Gastrocnemius medialis (tissue), 4 donors: ENCODE measurements at regions not wholly inside any gene's neighbourhood (a gene's known extent, or its start where the extent isn't known, plus 50 kb on each side); places are given as distances from the start of the nearest gene placed in this dataset.

Experiments
- ATAC-seq, 2 donors: fragments of 150-250 bp; one replicate each; pipeline ENCODE4 v1.9.1; 2016
- DNase-seq, 2 donors: peaks; one replicate each; pipeline ENCODE4 v3.0.0-alpha.2; 2019
- H3K27ac ChIP-seq, 4 donors: fragments of 200-600 bp; sonication (generic); 1 replicate in 1 of 4; 2 replicates in 3 of 4; pipeline ENCODE4 v1.5.1; 2016 to 2018; ENCODE audit warnings: mild to moderate bottlenecking in 2 of 4, moderate library complexity in 1 of 4
- H3K27me3 ChIP-seq, 3 donors: fragments of 200-600 bp; sonication (generic) in 2 of 3; 1 replicate in 1 of 3; 2 replicates in 2 of 3; pipeline versions ENCODE4 v1.5.1 to v1.6.0; 2016 to 2019; ENCODE audit warnings: mild to moderate bottlenecking in 1 of 3, moderate library complexity in 1 of 3
- H3K36me3 ChIP-seq, 2 donors: fragments of 200-600 bp; sonication (generic) in 1 of 2; one replicate each; pipeline ENCODE4 v1.5.1; 2017 to 2018
- H3K4me1 ChIP-seq, 2 donors: fragments of 200-600 bp; sonication (generic) in 1 of 2; one replicate each; pipeline ENCODE4 v1.5.1; 2016 to 2017; ENCODE audit warnings: mild to moderate bottlenecking in 2 of 2
- H3K4me3 ChIP-seq, 4 donors: fragments of 200-600 bp; sonication (generic) in 3 of 4; 1 replicate in 1 of 4; 2 replicates in 3 of 4; pipeline ENCODE4 v1.5.1; 2016 to 2019; ENCODE audit warnings: mild to moderate bottlenecking in 2 of 4
- H3K9me3 ChIP-seq, 3 donors: fragments of 200-600 bp; sonication (generic) in 2 of 3; 1 replicate in 1 of 3; 2 replicates in 2 of 3; pipeline ENCODE4 v1.5.1; 2016 to 2019
- CTCF ChIP-seq, 5 experiments: fragments of 450-650 bp in 3 of 5; fragments of 200-600 bp in 2 of 5; sonication (generic) in 2 of 5; IDR thresholded peaks in 4 of 5; conservative IDR thresholded peaks in 1 of 5; 1 replicate in 4 of 5; 2 replicates in 1 of 5; pipeline ENCODE4 v1.5.1; 2016 to 2019; ENCODE audit warnings: antibody characterized with exemption in 5 of 5, mild to moderate bottlenecking in 3 of 5, moderate library complexity in 3 of 5
- POLR2A ChIP-seq, 2 donors: fragments of 450-650 bp; IDR thresholded peaks; one replicate each; pipeline ENCODE4 v1.6.1; 2017; ENCODE audit warnings: antibody characterized with exemption in 2 of 2, mild to moderate bottlenecking in 2 of 2, moderate library complexity in 2 of 2
- in situ Hi-C, 4 donors: fragments of 200-750 bp; cut with MboI; loops; one replicate each; pipeline versions ENCODE4 v1.15.0 to v1.8.0; 2017; ENCODE audit warnings: low sequenced_read_pairs in 4 of 4
- intact Hi-C: fragments of 100-400 bp; cut with DNase I; formaldehyde crosslinking; loops from one replicate; pipeline ENCODE4 v1.15.1; 2023; ENCODE audit warnings: low total_unique reads

- Histone ChIP-seq H3K4me3 (no peak overlapping the region), H3K27ac (no peak overlapping the region), H3K36me3 (no peaks in the 10 kb centered on the region), H3K27me3 (peaks cover 0 to 8% (median 0%) of the 10 kb centered on the region in 3 donors), H3K4me1 (no peaks in the 10 kb centered on the region), H3K9me3 (no peaks in the 10 kb centered on the region)
- intact Hi-C loops, result no loop called here
- no peak for ATAC-seq
- no peak for TF ChIP-seq POLR2A (IDR thresholded peaks at IDR 0.05)
- TF ChIP-seq CTCF (IDR thresholded peaks at IDR 0.05 in 4 of 5, conservative IDR thresholded peaks at IDR 0.05 in 1 of 5), result no peak
- no peak for DNase-seq
- in situ Hi-C loops, result no loop called here
These were observed 64.2 kb upstream of the OLFM1 start for GRCh38 chr9:135023088-135023785.

GRCh38 chr9:135023786-135024405 lies 63.6 kb upstream of the OLFM1 start:
- in situ Hi-C loops, result no loop called here
- DNase-seq (no peak), ATAC-seq (no peak)
- Histone ChIP-seq H3K9me3 (no peaks in the 10 kb centered on the region), H3K4me1 (no peaks in the 10 kb centered on the region), H3K4me3 (no peak overlapping the region), H3K36me3 (no peaks in the 10 kb centered on the region), H3K27ac (no peak overlapping the region), H3K27me3 (peaks cover 0 to 8% (median 0%) of the 10 kb centered on the region in 3 donors)
- no peak for TF ChIP-seq CTCF (IDR thresholded peaks at IDR 0.05 in 4 of 5, conservative IDR thresholded peaks at IDR 0.05 in 1 of 5)
- TF ChIP-seq POLR2A (IDR thresholded peaks at IDR 0.05), result no peak
- intact Hi-C loops, result no loop called here

- Histone ChIP-seq H3K9me3 (no peaks in the 10 kb centered on the region), H3K4me3 (no peak overlapping the region), H3K36me3 (no peaks in the 10 kb centered on the region), H3K4me1 (no peaks in the 10 kb centered on the region), H3K27me3 (peaks cover 0 to 6% (median 0%) of the 10 kb centered on the region in 3 donors), H3K27ac (no peak overlapping the region)
- TF ChIP-seq POLR2A (IDR thresholded peaks at IDR 0.05) (no peak), CTCF (IDR thresholded peaks at IDR 0.05 in 4 of 5, conservative IDR thresholded peaks at IDR 0.05 in 1 of 5) (no peak)
- intact Hi-C loops, result no loop called here
- ATAC-seq, result no peak
- in situ Hi-C loops, result no loop called here
- DNase-seq, result no peak
These were observed 58.0 kb upstream of the OLFM1 start for GRCh38 chr9:135029463-135029862.

- Histone ChIP-seq H3K36me3 (no peaks in the 10 kb centered on the region), H3K27me3 (peaks cover 0 to 10% (median 0%) of the 10 kb centered on the region in 3 donors), H3K4me3 (no peak overlapping the region), H3K9me3 (no peaks in the 10 kb centered on the region), H3K4me1 (no peaks in the 10 kb centered on the region), H3K27ac (no peak overlapping the region)
- TF ChIP-seq POLR2A (IDR thresholded peaks at IDR 0.05), result no peak
- no peak for TF ChIP-seq CTCF (IDR thresholded peaks at IDR 0.05 in 4 of 5, conservative IDR thresholded peaks at IDR 0.05 in 1 of 5)
- intact Hi-C loops (no loop called here), in situ Hi-C loops (no loop called here)
- ATAC-seq (no peak), DNase-seq (no peak)
These were observed 57.5 kb upstream of the OLFM1 start for GRCh38 chr9:135029871-135030565.
